Lower lobe of right lung (tissue), 2 donors: ENCODE measurements at regions not wholly inside any gene's neighbourhood (a gene's known extent, or its start where the extent isn't known, plus 50 kb on each side); places are given as distances from the start of the nearest gene placed in this dataset.
A peak's percentile ranks its signal among the peaks of the same experiment; 100 is the strongest.

Experiments
- ATAC-seq, 2 donors: fragments of 200-7000 bp; cut with Tn5 transposase; one replicate each; pipeline ENCODE4 v1.9.1; 2020 to 2022; ENCODE audit warnings: mild to moderate bottlenecking in 2 of 2, moderate library complexity in 2 of 2
- DNase-seq: peaks from one replicate; pipeline ENCODE4 v3.0.0-alpha.2; 2020
- H3K27ac ChIP-seq: fragments of 200-600 bp; one replicate; pipeline ENCODE4 v1.8.0; 2022
- H3K27me3 ChIP-seq: fragments of 200-600 bp; one replicate; pipeline ENCODE4 v1.8.0; 2022; ENCODE audit warnings: low read depth
- H3K36me3 ChIP-seq: fragments of 200-600 bp; one replicate; pipeline ENCODE4 v1.8.0; 2022; ENCODE audit warnings: mild to moderate bottlenecking
- H3K4me1 ChIP-seq: fragments of 200-600 bp; one replicate; pipeline ENCODE4 v1.8.0; 2022
- H3K4me3 ChIP-seq: fragments of 200-600 bp; one replicate; pipeline ENCODE4 v1.8.0; 2022; ENCODE audit warnings: mild to moderate bottlenecking
- H3K9me3 ChIP-seq: fragments of 200-600 bp; one replicate; pipeline ENCODE4 v1.8.0; 2022
- intact Hi-C: fragments of 100-400 bp; cut with DNase I; formaldehyde crosslinking; loops from one replicate; pipeline ENCODE4 v1.11.0; 2022
- TF ChIP-seq, protein P1 (sequence below): fragments of 200-600 bp; IDR thresholded peaks from one replicate; pipeline ENCODE4 v1.8.0; 2022; ENCODE audit warnings: antibody characterized with exemption, mild to moderate bottlenecking
- donor health status: DM: no; HTN: yes; CAD: no; lungs with severe emphysema.

DNA sequence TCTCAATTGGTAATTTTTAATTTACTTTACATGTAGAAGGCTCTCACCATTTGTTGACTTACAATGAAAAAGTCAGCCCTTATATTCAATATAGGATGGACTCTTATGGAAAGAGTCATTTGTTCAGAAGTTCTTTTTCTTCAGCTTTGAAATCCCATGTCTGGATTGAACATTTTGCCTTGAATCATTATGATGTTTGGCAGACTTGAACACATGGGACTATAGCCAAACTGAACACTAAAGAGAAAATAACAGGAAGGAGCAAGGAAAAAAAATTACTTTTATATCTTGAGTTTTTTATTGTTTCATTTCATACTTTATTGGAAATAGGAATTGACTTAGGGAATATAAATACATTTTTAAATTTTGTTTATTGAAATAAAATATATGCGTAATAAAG is 1503.0 kb downstream of the EFNA5 start:
- Histone ChIP-seq H3K4me3 (no peak overlapping the region), H3K9me3 (no peaks in the 10 kb centered on the region), H3K36me3 (no peaks in the 10 kb centered on the region), H3K27me3 (no peaks in the 10 kb centered on the region), H3K4me1 (no peaks in the 10 kb centered on the region), H3K27ac (no peak overlapping the region)
- TF ChIP-seq, protein P1, sequence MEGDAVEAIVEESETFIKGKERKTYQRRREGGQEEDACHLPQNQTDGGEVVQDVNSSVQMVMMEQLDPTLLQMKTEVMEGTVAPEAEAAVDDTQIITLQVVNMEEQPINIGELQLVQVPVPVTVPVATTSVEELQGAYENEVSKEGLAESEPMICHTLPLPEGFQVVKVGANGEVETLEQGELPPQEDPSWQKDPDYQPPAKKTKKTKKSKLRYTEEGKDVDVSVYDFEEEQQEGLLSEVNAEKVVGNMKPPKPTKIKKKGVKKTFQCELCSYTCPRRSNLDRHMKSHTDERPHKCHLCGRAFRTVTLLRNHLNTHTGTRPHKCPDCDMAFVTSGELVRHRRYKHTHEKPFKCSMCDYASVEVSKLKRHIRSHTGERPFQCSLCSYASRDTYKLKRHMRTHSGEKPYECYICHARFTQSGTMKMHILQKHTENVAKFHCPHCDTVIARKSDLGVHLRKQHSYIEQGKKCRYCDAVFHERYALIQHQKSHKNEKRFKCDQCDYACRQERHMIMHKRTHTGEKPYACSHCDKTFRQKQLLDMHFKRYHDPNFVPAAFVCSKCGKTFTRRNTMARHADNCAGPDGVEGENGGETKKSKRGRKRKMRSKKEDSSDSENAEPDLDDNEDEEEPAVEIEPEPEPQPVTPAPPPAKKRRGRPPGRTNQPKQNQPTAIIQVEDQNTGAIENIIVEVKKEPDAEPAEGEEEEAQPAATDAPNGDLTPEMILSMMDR, result no peak
- no peak for ATAC-seq
- no peak for DNase-seq
- intact Hi-C loops, result no loop called here

DNA sequence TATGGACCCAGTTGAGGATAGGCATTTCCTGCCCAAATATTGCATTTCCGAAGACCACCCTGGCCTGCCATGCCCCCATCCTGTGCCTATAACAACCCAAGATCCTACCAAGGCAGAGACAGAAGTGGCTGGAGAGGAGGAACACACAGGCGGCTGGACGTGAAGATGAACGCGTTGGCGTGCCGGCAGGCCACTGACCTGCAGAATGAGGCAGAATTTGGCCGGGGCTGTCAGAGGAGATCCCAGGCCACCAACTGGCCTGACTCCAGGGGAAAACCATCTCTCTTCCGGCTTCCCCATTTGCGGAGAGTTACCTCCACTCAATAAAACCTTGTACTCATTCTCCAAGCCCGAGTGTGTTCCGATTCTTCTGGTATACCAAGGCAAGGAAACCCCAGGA is 1507.5 kb downstream of the EFNA5 start:
- H3K36me3 ChIP-seq, result no peaks in the 10 kb centered on the region
- H3K4me1 ChIP-seq, result no peaks in the 10 kb centered on the region
- TF ChIP-seq, protein P1, result no peak
- DNase-seq (no peak), ATAC-seq (no peak)
- H3K27me3 ChIP-seq, result no peaks in the 10 kb centered on the region
- no peak overlapping the region for H3K27ac ChIP-seq
- no peak overlapping the region for H3K4me3 ChIP-seq
- intact Hi-C loops, result no loop called here
- no peaks in the 10 kb centered on the region for H3K9me3 ChIP-seq

DNA sequence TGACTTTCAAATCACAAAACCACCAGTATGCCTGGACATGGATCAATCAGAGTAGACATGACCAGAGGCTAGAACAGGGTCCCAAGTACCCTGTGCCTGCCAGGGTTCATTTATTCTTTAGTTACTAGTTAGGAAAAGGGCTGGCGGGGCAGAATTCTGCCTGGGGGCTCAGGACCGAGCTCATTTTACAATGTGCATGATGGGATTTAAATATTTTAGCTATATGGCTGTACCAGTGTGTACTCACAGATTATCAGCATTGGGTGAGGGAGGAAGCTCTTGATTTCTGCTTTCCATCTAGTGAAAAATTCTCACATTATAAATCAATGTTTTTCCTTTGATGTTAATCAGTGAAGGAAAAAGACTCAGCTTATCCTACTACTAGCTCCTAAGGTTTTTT is 1511.1 kb downstream of the EFNA5 start:
- TF ChIP-seq, protein P1, result no peak
- intact Hi-C loops, result no loop called here
- no peaks in the 10 kb centered on the region for H3K27me3 ChIP-seq
- H3K9me3 ChIP-seq, result no peaks in the 10 kb centered on the region
- H3K4me3 ChIP-seq, result no peak overlapping the region
- ATAC-seq, result no peak
- H3K27ac ChIP-seq, result no peak overlapping the region
- no peaks in the 10 kb centered on the region for H3K36me3 ChIP-seq
- no peaks in the 10 kb centered on the region for H3K4me1 ChIP-seq
- DNase-seq, result no peak

DNA sequence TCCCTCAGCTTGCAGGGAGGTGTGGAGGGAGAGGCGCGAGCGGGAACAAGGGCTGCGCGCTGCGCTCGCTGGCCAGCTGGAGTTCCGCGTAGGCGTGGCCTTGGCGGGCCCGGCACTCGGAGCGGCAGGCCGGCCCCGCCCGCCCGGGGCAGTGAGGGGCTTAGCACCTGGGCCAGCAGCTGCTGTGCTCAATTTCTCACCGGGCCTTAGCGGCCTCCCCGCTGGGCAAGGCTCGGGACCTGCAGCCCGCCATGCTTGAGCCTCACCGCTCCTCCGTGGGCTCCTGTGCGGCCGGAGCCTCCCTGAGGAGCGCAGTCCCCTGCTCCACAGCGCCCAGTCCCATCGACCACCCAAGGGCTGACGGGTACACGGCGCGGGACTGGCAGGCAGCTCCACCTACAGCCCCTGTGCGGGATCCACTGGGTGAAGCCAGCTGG is 1516.4 kb downstream of the EFNA5 start:
- Histone ChIP-seq H3K27me3 (no peaks in the 10 kb centered on the region), H3K4me1 (no peaks in the 10 kb centered on the region), H3K27ac (no peak overlapping the region), H3K4me3 (no peak overlapping the region), H3K9me3 (no peaks in the 10 kb centered on the region), H3K36me3 (no peaks in the 10 kb centered on the region)
- intact Hi-C loops, result no loop called here
- ATAC-seq (no peak), DNase-seq (peak; percentile 37)
- TF ChIP-seq, protein P1, result no peak

DNA sequence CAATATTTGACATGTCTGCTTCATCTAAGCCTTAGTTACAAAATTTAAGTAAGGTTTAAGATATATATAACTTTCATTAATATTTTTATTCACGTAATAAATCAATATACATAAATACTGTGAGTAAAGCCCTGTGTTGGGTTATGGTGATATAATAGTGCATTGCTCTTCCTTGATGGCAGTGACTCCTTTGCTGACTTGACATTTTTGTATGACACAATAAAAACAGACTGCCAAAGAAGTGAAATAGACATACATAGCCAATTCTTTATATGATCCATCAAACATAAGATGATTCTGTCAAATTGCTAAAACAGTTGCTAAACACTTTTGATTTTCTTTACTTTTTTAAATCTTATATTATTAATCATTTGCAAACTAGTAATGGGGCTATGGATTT is 1518.2 kb downstream of the EFNA5 start:
- Histone ChIP-seq H3K4me1 (no peaks in the 10 kb centered on the region), H3K27me3 (no peaks in the 10 kb centered on the region), H3K36me3 (no peaks in the 10 kb centered on the region), H3K27ac (no peak overlapping the region), H3K9me3 (no peaks in the 10 kb centered on the region), H3K4me3 (no peak overlapping the region)
- no peak for ATAC-seq
- TF ChIP-seq, protein P1, result no peak
- DNase-seq, result no peak
- intact Hi-C loops, result no loop called here

DNA sequence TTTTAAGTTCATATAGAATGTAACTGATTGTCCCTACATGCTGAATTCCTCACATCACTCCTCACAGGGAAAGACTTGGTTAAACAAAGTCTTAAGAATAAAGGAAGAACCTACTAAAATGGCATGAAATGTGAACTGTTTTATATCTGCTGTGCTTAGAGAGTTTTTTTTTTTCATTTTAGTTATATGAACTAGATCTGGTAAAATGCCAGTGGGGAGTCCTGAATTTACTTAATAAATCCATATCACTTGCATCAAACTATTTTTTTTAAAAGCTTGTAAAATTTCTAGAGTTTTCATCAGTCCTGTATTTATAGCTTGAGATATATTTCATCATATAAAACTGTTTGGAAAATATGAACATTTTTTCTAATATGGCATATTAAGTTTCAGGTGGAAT is 1528.6 kb downstream of the EFNA5 start:
- H3K36me3 ChIP-seq, result no peaks in the 10 kb centered on the region
- TF ChIP-seq, protein P1, result no peak
- no peaks in the 10 kb centered on the region for H3K9me3 ChIP-seq
- H3K4me3 ChIP-seq, result no peak overlapping the region
- H3K4me1 ChIP-seq, result no peaks in the 10 kb centered on the region
- H3K27ac ChIP-seq, result no peak overlapping the region
- ATAC-seq, result no peak
- no peak for DNase-seq
- H3K27me3 ChIP-seq, result no peaks in the 10 kb centered on the region
- intact Hi-C loops, result no loop called here
